PC-9 (cell line): ENCODE measurements at regions not wholly inside any gene's neighbourhood (a gene's known extent, or its start where the extent isn't known, plus 50 kb on each side); places are given as distances from the start of the nearest gene placed in this dataset.

Experiments used
- BruUV-seq: library from RNA; stranded (reverse); fragments of 400-500 nt; replicated peaks from 2 replicates; lab custom pipeline; 2021; lab: Mats Ljungman, UMichigan
- CTCF ChIA-PET: fragments of 300-600 bp; sonication (Branson Sonifier 250); formaldehyde crosslinking; loops from one replicate; lab custom pipeline; 2022; ENCODE audit warnings: antibody characterized with exemption; lab: Charles Lee
- POLR2A ChIA-PET: fragments of 300-600 bp; sonication (Branson Sonifier 250); formaldehyde crosslinking; loops from one replicate; lab custom pipeline; 2022; ENCODE audit warnings: antibody characterized with exemption; ENCODE audit not compliant: unreplicated experiment; lab: Charles Lee
- DNase-seq, 2 experiments: peaks; one replicate each; pipeline versions ENCODE4 v3.0.0 to v3.0.0-alpha.2; 2015 to 2022; ENCODE audit warnings: mixed read lengths in 1 of 2
- H2AFZ ChIP-seq: fragments of 200-600 bp; sonication (generic); 2 replicates; pipeline ENCODE4 v1.8.1; 2017; ENCODE audit warnings: antibody characterized with exemption
- H3F3A ChIP-seq: fragments of 200-600 bp; sonication (generic); 2 replicates; pipeline ENCODE4 v1.8.1; 2017; ENCODE audit warnings: antibody characterized with exemption, mild to moderate bottlenecking, low read depth; ENCODE audit not compliant: insufficient read depth
- H3K27ac ChIP-seq: fragments of 200-600 bp; sonication (generic); 2 replicates; pipeline ENCODE4 v1.6.1; 2016; ENCODE audit warnings: mixed run types
- H3K27me3 ChIP-seq: fragments of 200-600 bp; sonication (generic); 2 replicates; pipeline ENCODE4 v1.6.1; 2016; ENCODE audit warnings: low read depth, mixed run types; ENCODE audit not compliant: insufficient read depth
- H3K36me3 ChIP-seq: fragments of 200-600 bp; sonication (generic); 2 replicates; pipeline ENCODE4 v1.6.1; 2016; ENCODE audit warnings: low read depth, mixed run types
- H3K4me1 ChIP-seq: fragments of 200-600 bp; sonication (generic); replicated peaks from 2 replicates; pipeline ENCODE4 v1.6.1; 2016; ENCODE audit warnings: mixed run types; ENCODE audit not compliant: insufficient read depth
- H3K4me2 ChIP-seq: fragments of 200-600 bp; sonication (generic); 2 replicates; pipeline ENCODE4 v1.6.1; 2017; ENCODE audit warnings: mixed run types
- H3K4me3 ChIP-seq: fragments of 200-600 bp; sonication (generic); 2 replicates; pipeline ENCODE4 v1.6.1; 2016; ENCODE audit warnings: mixed run types
- H3K79me2 ChIP-seq: fragments of 200-600 bp; sonication (generic); 2 replicates; pipeline ENCODE4 v1.6.1; 2017; ENCODE audit warnings: low read depth, mixed run types
- H3K9me2 ChIP-seq: fragments of 200-600 bp; sonication (generic); 2 replicates; pipeline ENCODE4 v1.8.1; 2017; ENCODE audit warnings: mild to moderate bottlenecking; ENCODE audit not compliant: insufficient read depth
- H3K9me3 ChIP-seq: fragments of 200-600 bp; sonication (generic); 2 replicates; pipeline ENCODE4 v1.8.1; 2016; ENCODE audit warnings: low read depth; ENCODE audit not compliant: insufficient read depth
- H4K20me1 ChIP-seq: fragments of 200-600 bp; sonication (generic); 2 replicates; pipeline ENCODE4 v1.8.1; 2017; ENCODE audit not compliant: insufficient read depth
- CTCF ChIP-seq: fragments of 200-600 bp; sonication (generic); conservative IDR thresholded peaks from 2 replicates; pipeline ENCODE4 v1.6.1; 2017; ENCODE audit warnings: mixed run types, antibody characterized with exemption, mild to moderate bottlenecking, moderate library complexity
- EZH2 ChIP-seq: fragments of 200-600 bp; sonication (generic); IDR thresholded peaks from 2 replicates; pipeline ENCODE4 v1.8.0; 2017; ENCODE audit warnings: antibody characterized with exemption, low read depth
- intact Hi-C: fragments of 100-400 bp; cut with micrococcal nuclease; formaldehyde crosslinking; loops from one replicate; pipeline ENCODE4 v1.10.0; 2022; ENCODE audit not compliant: unreplicated experiment

- H3K27me3 ChIP-seq = no peaks in the 10 kb centered on the region
- no peak for DNase-seq
- no peaks in the 10 kb centered on the region for H3K9me3 ChIP-seq
- POLR2A ChIA-PET = no interaction called here
- intact Hi-C loops = no loop called here
- H3K4me2 ChIP-seq = no peak overlapping the region
- no peaks in the 10 kb centered on the region for H3K4me1 ChIP-seq
- H4K20me1 ChIP-seq = no peaks in the 10 kb centered on the region
- BruUV-seq = no TSS peak
- H3K4me3 ChIP-seq = no peak overlapping the region
- no peak overlapping the region for H3K27ac ChIP-seq
- CTCF ChIA-PET = no interaction called here
- H3K36me3 ChIP-seq = no peaks in the 10 kb centered on the region
- H3K9me2 ChIP-seq = no peaks in the 10 kb centered on the region; the same call in 1 of the 2 replicates
- H3K79me2 ChIP-seq = no peaks in the 10 kb centered on the region
- H2AFZ ChIP-seq = no peak overlapping the region
- H3F3A ChIP-seq = no peaks in the 10 kb centered on the region
- TF ChIP-seq CTCF (no peak), EZH2 (no peak)
Measured at GRCh38 chr13:38418286-38418685, 68.6 kb downstream of the UFM1 start.

GRCh38 chr13:38419312-38419873 is 69.7 kb downstream of the UFM1 start:
- Histone ChIP-seq H3K4me1 (no peaks in the 10 kb centered on the region), H3K9me2 (no peaks in the 10 kb centered on the region; the same call in 1 of the 2 replicates), H3K79me2 (no peaks in the 10 kb centered on the region), H2AFZ (peak overlapping the region; percentile 52; the same call in 1 of the 2 replicates), H3K4me3 (no peak overlapping the region), H3K4me2 (no peak overlapping the region), H3K27ac (no peak overlapping the region), H3F3A (no peaks in the 10 kb centered on the region), H3K27me3 (no peaks in the 10 kb centered on the region), H4K20me1 (no peaks in the 10 kb centered on the region), H3K9me3 (no peaks in the 10 kb centered on the region), H3K36me3 (no peaks in the 10 kb centered on the region)
- TF ChIP-seq CTCF (no peak), EZH2 (no peak)
- BruUV-seq = no TSS peak
- ChIA-PET POLR2A (no interaction called here), CTCF (no interaction called here)
- no peak for DNase-seq
- intact Hi-C loops = no loop called here

GRCh38 chr13:38421590-38422560 is 72.2 kb downstream of the UFM1 start:
- intact Hi-C loops = no loop called here
- TF ChIP-seq EZH2 = no peak
- no peak overlapping the region for H3K4me3 ChIP-seq
- H3K36me3 ChIP-seq = no peaks in the 10 kb centered on the region
- H3K79me2 ChIP-seq = no peaks in the 10 kb centered on the region
- H2AFZ ChIP-seq = no peak overlapping the region
- no peaks in the 10 kb centered on the region for H3K9me3 ChIP-seq
- no peaks in the 10 kb centered on the region for H3K4me1 ChIP-seq
- H3K9me2 ChIP-seq = no peaks in the 10 kb centered on the region; the same call in 1 of the 2 replicates
- H3K27ac ChIP-seq = no peak overlapping the region
- no peak overlapping the region for H3K4me2 ChIP-seq
- ChIA-PET POLR2A (no interaction called here), CTCF (no interaction called here)
- H3K27me3 ChIP-seq = no peaks in the 10 kb centered on the region
- no peaks in the 10 kb centered on the region for H4K20me1 ChIP-seq
- no peak for DNase-seq
- no peaks in the 10 kb centered on the region for H3F3A ChIP-seq
- no TSS peak for BruUV-seq
